Activated T-cell treated with anti-CD3 and anti-CD28 coated beads for 48 hours (primary cell): ENCODE measurements at regions not wholly inside any gene's neighbourhood (a gene's known extent, or its start where the extent isn't known, plus 50 kb on each side); places are given as distances from the start of the nearest gene placed in this dataset.

ENCODE experiments used
- DNase-seq: peaks from one replicate; pipeline ENCODE4 v3.0.0-alpha.2; 2020; ENCODE audit warnings: low read depth

DNA sequence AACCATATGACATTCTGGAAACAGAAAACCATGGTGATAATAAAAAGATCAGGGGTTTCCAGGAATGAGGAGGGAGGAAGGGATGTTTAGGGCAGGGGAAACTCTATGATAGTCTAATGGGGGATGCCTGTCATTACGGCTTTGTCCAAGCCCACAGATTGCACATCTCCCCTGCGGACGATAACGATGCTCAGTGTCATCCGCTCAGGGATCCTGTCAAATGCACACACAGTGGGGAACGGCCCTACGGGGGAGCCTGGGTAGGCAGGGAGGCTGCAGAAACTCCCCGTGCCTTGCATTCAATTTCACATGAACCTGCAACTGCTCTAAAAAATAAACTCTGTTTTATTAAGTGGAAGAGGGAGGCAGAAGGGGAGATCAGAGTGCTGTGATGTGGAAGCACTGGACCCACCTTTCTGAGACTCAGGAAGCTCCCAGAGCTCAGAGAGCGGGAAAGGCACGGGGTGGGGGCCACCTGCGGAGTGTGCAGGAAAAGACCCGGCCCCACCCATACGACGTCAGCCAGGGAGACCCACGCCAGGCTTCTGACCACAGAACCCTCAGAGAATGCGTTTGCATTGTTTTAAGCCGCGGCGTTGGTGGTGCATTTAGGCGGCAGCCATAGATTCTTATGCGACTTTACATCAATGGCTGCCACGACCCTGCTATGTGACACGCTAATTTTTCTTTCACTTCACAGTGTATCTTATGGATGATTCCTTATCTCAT is 543.5 kb downstream of the BRD1 start:
- no peak for DNase-seq

DNA sequence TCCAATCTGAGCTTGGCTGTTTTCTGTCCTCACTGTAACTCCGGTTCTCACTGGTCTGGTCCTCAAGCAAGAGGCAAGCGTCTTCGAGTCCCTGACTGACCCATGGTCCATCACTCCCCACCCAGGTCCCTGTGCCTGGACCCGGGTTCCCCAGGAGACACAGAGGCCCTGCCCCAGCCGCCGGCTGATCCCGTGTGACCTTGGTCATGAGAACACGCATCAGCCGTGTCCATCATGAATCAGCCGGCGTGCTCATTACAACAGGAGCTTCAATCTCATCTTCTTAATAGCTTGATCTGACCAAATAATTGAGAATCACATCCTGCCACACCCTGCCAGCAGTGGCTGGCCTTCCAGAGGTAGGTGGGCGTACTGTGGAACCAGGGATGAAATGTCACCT is 545.1 kb downstream of the BRD1 start:
- no peak for DNase-seq

DNA sequence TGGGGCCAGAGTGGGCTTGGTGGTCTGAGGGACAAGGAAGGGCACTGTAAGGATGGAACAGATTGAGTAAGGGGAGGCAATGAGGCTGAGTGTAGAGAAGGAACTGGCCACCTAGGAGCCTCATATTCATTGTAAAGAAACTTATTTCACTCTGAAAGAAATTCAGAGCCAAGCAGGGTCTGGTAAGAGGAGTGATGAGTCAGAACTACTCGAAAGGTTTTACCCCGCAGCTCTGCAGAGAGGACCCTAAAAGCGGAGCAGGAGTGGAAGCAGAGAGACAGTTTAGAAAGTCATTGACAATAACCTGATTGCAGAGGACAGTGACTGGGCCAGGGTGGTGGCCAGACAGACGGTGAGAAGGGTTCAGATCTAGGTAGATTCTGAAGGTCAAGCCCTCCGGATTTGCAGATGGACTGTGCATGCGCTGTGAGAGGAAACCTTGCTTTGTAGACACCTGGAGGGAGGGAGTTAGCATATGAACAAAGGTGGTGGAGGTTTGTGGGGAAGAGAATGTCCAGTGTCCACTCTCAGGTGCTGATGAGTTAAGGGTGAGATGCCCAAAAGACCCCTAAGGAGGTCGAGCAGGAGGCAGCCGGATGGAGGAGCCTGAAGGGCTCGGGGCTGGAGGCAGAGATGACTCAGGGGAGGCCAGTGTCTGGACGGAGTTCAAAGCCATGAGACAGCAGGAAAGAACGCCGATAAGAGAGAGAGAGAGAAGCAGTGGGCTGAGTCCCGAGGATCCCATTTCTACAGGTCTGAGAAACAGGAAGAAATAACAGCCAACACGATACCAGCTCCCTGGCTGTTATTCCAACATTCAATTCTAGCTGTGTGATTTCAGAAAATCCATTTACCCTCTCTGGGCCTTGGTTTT is 546.0 kb downstream of the BRD1 start:
- no peak for DNase-seq

DNA sequence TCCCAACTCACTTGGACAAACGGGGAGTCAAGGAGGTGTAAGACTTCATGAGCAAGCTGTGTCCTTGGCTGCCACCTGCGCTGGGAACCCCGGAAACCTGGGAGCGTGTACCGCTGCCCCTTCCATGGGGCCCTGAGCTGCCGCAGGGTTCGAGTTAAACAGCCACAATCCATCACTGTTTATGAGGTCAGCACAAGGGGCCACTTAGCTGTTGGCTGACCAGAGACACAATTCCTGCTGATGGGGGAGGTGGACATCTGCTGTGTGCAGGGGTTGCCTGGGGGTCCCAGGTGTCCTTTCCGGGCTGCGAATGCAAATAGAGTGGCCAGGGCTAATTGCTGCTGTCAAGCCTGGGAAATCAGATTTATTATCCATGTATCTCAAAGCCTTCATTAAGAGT is 549.3 kb downstream of the BRD1 start:
- no peak for DNase-seq

DNA sequence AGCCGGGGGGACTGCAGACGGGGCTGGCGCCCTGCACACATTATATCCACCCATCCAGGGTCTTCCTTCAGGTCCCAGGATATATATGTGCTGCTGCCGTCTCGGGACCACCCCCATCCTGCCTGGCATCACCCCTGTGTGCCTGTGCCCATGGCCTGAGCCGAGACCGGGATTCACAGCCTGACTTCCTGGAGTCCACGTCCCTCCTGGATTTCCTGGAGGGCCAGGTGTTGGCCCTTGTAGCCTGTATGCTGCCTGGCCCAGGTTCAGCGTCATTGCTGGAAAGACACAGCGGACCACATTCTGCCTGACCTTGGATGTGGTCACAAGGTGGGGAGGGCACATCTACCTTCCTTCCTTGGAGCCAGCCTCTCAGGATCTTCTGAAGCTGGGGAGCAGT is 551.1 kb downstream of the BRD1 start:
- no peak for DNase-seq

DNA sequence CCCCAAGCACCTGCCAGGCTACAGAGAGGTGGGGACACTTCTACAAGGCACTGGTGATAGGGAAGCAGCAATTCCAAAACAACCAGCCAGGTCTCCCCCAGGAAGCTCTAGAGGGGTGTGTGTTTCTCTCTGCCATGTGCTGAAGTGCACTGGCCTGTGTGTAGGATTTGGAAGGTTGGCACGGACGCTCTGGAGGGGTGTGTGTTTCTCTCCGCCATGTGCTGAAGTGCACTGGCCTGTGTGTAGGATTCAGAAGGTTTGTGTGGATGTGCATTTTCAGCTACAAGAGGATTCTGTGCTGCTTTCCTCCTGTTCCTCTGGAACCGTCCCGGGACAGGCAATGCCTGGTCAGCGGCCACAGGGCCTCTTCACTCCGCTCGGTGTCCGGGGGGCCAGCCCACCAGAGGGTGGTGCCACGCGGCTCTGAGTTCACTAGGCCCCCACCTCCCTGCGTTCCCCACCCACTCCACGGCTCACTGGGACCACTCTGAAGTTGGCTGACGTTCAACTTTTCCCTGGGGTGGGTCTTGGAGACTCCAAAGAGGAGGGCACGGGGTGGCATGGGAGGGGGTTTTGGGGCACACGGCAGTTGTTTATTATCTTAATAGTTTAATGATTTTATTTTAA is 552.8 kb downstream of the BRD1 start:
- no peak for DNase-seq

DNA sequence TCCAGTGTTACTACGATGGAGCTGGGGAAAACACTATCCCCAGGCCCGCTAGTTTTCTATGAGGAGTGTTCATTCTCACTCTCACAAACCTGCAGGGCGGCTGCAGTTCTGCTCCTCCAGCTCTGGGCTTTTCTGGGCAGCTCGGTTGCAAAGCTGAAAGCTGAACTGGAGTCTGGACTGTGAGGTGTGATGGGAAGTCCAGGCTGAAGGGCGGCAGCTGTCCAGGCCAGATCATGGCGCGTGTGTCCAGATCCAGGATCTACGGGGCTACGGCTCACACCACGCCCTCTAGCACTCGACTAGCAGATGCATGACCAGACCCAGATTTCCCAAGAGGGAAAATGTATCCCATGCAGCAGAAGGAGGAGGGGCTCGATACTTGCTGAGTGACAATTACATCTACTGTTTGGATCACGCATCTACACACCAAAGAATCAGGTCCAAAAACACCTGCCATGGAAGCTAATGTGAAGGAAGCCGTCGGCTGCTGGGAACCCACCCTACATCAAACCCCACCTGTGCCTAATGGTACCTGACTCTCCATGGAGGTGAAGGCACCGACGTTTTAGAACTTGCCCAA is 555.0 kb downstream of the BRD1 start:
- no peak for DNase-seq

DNA sequence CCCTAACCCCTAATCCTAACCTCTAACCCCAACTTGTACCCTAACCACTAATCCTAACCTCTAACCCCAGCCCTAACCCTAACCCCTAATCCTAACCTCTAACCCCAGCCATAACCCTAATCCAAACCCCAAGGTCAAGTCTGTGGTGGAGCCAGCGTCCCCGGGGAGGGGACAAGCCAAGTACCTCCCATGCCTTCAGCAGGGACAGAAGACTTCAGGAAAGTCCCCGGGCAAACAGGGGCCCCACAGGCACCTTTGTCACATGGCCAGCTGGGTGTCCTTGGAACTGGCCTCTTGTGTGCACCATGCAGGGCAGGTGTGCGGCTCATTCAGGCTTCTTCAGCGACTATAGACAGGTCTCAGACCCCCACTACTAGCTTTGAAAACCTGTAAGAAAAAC is 555.8 kb downstream of the BRD1 start:
- DNase-seq, result no peak

DNA sequence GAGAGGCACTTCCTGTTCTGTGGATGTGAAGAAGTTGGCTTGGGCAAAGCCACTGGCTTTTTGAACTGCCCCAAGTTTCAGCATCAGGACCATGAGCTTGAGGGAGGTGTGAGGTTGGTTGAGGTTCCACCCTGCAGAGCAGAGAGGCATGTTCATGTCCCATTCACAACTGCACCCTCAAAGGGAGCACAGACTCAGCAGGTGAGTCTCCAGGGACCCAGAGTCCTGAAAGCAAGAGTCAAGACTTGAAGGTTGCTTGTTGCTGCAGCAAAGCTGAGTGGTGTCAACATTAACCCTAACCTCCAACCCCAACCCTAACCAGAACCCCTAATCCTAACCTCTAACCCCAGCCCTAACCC is 556.3 kb downstream of the BRD1 start:
- no peak for DNase-seq

DNA sequence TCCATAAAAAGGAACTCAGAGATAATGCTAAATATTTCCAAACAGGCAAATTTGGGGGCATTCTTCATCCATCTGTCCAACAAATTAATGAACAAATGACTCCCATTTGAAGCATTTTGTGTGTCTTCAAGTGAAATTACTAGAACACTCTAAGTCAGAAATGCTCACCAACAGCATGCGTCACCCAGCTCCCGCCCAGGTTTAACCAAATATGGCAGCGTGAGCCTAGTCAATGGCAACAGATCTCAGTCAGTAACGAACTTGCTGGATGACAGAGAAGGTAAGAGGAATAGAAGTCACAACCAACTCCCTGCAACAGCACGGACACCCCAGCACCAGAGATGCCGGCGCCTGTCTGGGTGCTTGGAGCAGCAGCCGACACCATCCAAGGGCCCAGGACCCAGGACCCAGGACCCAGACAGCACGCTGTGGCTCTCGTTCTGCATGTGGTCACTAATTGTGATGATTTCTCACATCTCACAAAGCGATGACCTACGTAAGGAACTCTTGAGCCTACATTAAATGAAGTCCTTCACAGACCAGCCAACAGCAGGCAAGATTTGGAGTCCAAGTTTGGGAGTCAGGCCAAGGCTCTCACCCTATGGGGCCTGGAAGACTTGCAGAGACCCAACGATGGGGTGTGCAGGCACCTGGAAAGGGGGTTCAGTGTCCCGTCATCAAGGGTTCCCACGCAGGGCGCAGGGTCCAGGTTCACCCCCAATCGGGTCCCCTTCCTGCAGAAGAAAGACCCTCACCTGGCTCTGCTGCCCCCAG is 556.9 kb downstream of the BRD1 start:
- DNase-seq, result no peak

DNA sequence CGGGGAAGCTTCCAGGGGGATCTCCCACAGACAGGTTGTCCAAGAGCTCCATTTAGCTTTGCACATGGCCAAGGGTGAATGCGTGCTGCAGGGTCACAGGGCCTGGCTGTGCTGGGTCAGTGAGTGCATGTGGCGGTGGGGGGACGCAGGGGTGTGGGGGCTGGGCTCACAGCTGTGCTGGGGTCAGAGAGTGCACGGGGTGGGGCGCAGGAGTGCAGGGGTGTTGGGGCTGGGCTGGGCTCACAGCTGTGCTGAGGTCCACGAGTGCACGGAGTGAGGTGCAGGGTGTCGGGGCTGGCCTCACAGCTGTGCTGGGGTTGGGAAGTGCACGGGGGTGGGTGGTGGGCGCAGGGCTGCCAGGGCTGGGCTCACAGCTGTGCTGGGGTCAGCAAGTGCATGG is 557.7 kb downstream of the BRD1 start:
- DNase-seq, result no peak

DNA sequence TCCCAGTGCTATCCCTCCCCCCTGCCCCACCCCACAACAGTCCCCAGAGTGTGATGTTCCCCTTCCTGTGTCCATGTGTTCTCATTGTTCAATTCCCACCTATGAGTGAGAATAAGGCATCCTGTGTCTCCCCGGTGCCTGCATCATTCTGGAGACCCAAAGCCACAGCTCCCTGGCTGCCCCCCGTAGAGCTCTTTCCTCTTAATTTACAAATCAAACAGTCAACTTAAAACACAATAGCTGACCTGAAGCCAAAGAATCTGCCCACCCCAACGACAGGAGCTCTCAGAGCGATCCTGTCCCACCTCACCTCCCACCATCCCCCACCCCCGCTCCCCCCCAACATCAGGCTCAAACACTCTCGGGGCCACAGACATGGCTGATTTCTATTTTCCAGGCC is 558.3 kb downstream of the BRD1 start:
- no peak for DNase-seq

DNA sequence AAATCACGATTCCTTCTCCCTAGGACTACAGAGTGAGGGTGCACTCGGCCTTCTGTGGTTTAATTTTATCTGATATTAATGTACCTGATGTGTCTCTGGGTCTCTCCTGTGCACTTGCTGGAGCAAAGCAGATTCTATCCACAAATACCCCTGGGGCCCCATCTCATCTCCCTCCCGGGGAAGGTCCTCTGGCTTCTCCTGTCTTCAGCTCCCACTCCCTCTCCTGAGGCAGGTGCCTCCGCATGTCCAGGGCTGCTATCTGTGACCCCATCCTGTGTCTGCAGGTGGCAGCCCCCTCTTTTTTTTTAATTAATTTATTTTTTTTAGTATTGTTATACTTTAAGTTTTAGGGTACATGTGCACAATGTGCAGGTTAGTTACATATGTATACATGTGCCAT is 558.7 kb downstream of the BRD1 start:
- DNase-seq, result no peak

DNA sequence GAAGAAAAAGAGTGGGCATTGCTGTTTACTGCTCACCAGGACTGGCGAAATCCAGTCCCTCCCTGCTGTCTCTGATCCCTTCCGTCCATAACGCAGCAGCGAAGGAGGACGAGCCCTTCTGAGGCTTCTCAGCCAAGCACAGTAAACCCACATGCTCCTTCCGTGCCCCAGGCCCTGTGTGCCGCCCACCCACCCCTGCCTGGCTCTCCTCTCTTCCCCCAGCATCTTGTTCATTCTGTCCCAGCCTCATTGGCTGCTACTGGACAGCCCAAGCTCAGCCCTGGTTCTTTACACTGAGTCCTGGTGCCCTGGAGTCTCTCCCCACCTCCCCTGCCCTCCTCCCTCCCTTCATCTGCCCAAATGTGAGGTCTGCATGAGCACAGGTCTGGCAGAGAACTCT is 559.7 kb downstream of the BRD1 start:
- no peak for DNase-seq

DNA sequence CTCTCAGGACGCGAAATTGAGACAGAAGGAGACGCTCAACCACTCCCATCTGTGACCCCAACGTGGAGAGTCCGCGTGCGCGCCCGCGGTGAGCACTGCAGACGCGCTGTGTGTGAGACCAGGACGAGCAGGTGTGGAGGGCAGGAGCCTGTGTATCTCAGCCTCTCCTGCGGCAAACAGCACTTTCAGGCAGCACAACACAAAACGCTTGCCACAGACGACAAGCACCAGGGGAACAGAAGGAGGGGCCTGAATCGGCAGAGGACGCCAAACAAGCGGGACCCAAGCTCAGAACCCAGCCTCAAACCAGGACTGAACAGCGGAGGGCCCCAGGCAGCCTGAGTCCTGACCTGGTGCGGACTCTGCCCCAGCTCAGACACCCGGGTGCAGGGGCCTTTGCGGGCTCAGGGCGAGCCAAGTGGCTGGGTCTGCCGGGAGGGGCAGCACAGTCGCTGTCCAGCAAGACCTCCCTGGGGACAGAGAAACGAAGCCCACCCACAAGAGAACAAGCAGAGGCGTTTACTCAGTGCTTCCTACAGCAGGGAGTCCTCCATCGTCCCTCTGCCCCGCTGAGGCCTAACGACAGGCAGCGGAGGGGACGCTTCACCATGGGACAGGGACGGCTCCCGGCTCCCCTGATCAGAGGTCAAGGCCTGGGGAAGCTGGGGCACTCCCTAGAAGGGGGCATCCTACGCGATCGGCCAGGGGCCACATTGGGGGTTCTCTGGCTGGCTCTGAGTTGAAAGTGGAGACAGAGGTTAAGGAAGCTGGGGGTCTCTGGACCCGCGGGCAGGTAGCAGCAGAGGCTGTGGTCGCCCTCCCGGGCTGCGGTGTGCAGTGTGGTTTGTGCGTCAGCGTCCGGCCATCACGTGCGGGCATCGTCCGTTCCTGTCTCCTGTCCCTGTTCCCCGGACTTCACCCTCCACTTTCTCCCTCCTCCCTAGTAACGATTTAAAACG is 560.8 kb downstream of the BRD1 start:
- no peak for DNase-seq

DNA sequence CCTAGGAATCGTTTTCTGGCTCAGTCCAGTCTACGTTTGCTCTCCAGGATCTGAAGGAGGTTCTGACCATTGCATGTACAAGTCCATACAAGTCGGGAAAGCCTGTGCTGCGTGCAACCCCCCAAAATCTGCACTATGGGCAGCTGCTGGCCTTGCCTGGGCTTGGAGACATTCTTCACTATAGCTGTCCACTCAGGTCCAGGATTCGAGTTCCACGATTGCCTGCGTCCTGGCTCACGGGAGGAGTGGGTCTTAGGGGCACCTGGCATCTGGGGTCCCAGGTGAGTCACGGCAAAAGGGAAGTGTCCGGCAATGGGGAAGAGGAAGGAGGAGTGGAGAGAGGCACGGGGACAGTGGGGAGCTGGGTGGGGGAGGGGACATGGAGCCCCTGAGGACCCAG is 563.0 kb downstream of the BRD1 start:
- no peak for DNase-seq

DNA sequence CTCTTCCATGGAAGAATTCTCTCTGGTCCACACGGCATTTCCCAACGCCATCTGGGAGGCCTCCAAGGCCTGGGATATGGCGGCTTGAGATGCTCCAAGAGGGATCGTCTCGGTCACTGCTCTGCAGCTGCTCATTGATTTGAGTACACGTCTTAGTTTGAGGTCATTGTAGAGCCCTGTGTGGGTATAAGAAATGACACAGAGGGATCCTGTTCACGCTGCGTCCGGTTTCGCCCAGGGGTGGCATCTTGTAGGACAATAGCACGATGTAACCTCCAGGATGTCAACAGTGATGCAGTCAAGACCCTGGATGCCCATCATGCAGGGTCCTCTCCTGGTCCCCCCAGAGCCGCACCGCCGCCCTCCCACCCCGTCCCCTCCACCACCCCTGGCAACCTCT is 564.6 kb downstream of the BRD1 start:
- no peak for DNase-seq

DNA sequence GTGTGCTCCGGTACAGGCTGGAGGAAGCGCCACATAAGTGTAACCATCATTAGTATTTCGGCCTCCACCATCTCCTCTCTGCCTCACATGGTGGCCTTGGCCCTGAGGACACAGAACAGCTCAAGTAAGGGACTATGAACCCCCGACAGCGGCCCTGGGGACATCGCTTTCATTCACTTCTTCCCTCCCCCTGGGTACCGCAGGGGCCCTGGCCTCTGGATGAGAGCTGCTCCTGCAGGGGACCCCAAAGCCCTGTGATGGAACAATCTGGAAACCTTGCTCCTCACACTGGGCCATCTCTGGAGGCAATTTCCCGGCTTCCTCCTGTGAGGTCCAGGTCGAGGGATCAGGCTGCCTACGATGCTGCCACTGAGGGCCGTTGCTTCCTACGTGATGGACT is 565.5 kb downstream of the BRD1 start:
- no peak for DNase-seq

DNA sequence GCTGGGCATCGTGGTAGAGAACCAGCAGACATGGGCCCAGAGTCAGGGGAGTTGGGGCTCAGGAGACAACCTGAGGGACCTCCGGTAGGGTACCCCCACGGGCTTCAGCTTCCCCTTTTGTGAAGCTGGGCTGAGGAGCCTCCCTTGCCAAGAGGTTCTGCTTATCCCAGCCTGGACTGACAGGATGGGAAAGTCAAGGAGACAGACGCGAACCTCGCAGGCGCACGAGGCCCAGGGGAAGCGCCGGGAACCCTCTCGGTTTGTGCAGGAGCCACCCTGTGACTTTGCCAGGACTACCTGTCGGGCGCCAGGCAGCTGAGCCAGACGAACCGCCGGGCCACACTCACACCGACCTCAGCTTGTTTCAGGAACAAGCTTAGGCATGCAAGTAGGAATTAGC is 566.1 kb downstream of the BRD1 start:
- DNase-seq, result no peak

DNA sequence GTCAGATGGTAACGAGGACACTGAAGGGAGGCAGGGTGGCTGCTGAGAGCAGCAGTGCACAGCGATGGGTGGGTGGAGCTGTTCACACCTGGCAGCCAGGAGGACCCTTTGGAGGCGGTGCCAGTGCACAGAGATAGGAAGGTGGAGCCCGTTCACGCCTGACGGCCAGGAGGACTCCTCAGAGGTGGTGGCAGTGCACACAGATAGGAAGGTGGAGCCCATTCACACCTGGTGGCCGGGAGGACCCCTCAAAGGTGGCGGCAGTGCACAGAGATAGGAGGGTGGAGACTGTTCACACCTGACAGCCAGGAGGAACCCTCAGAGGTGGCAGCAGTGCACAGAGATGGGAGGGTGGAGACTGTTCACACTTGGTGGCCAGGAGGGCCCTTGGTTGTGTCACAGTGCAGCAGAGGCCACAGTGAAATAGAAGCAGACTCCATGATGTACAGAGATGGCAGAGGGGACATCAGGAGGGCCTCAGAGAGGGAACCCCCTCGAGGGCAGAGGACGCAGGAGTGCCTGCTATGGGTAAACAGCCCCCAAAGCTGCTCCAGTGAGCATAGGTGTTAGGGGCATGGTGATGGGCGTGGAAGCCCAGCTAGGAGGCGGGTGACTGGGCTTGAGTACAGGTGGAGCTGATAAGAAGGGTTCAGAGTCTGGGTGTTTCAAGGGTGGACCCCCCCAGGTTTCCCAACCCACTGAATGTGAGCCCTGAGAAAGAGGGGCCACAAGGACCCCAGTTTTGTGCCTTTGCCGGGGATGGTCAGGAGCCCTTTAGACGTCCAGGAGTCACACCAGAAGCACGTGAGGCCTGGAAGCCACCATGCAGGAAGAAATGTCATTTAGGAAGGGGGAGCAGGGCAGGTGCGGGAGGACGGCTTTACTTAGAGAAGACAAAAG is 566.7 kb downstream of the BRD1 start:
- no peak for DNase-seq
